IPS-20b (cell line): ENCODE measurements at regions not wholly inside any gene's neighbourhood (a gene's known extent, or its start where the extent isn't known, plus 50 kb on each side); places are given as distances from the start of the nearest gene placed in this dataset.
"Not testable (repeated sequence)": the region's sequence is repeated elsewhere in the genome, so short reads cannot be mapped to it uniquely, and the experiment has no call there.

Experiments used
- H3K27ac ChIP-seq: one replicate; pipeline ENCODE4 v1.5.1; 2013; ENCODE audit warnings: low read length
- H3K27me3 ChIP-seq: 2 replicates; pipeline ENCODE4 v1.6.1; 2013; ENCODE audit warnings: mild to moderate bottlenecking, low read length, inconsistent platforms; ENCODE audit not compliant: insufficient read depth
- H3K36me3 ChIP-seq: 2 replicates; pipeline ENCODE4 v1.6.1; 2013; ENCODE audit warnings: low read depth, mild to moderate bottlenecking, inconsistent platforms, low read length, moderate library complexity; ENCODE audit not compliant: insufficient read depth
- H3K4me1 ChIP-seq: 2 replicates; pipeline ENCODE4 v1.6.1; 2013; ENCODE audit warnings: mild to moderate bottlenecking, control low read depth, inconsistent platforms, low read length, moderate library complexity; ENCODE audit not compliant: insufficient read depth
- H3K4me3 ChIP-seq: 2 replicates; pipeline ENCODE4 v1.5.1; 2013; ENCODE audit warnings: mild to moderate bottlenecking, low read length, inconsistent platforms
- H3K9ac ChIP-seq: 2 replicates; pipeline ENCODE4 v1.6.1; 2013; ENCODE audit warnings: low read depth, mild to moderate bottlenecking, inconsistent platforms, low read length, moderate library complexity
- H3K9me3 ChIP-seq: 2 replicates; pipeline ENCODE4 v1.6.1; 2013; ENCODE audit warnings: mild to moderate bottlenecking, low read depth, low read length, inconsistent platforms; ENCODE audit not compliant: insufficient read depth

DNA sequence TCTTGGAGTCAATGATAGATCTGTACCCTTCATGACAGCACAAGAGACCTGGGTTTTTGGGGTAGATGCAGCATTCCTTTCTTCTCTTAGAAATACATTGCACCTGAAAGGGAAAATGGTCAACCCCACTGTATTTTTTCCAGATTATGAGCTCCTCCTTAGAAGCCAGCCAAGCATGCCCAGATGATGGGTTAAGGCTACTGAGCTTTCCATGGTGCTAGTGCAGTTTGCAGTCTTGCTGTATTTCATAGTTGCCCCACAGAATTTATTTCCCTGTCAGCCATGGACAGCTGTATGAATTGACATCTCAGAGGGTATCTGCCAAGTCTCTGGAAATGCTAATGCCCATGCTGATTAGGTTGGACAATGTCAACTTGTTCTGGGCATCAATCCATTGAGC is 73.7 kb upstream of the H2AZ1 start:
- Histone ChIP-seq H3K4me1 (peaks cover 5% of the 10 kb centered on the region; the same call in 1 of the 2 replicates), H3K36me3 (no peaks in the 10 kb centered on the region), H3K4me3 (no peak overlapping the region), H3K27me3 (no peaks in the 10 kb centered on the region), H3K27ac (no peak overlapping the region), H3K9ac (no peak overlapping the region), H3K9me3 (no peaks in the 10 kb centered on the region)

GRCh38 chr4:100022792-100023222 is 72.7 kb upstream of the H2AZ1 start:
- H3K27ac ChIP-seq = no peak overlapping the region
- no peaks in the 10 kb centered on the region for H3K27me3 ChIP-seq
- no peak overlapping the region for H3K9ac ChIP-seq
- no peaks in the 10 kb centered on the region for H3K9me3 ChIP-seq
- H3K4me3 ChIP-seq = no peak overlapping the region
- peaks cover 5% of the 10 kb centered on the region; the same call in 1 of the 2 replicates for H3K4me1 ChIP-seq
- H3K36me3 ChIP-seq = no peaks in the 10 kb centered on the region

DNA sequence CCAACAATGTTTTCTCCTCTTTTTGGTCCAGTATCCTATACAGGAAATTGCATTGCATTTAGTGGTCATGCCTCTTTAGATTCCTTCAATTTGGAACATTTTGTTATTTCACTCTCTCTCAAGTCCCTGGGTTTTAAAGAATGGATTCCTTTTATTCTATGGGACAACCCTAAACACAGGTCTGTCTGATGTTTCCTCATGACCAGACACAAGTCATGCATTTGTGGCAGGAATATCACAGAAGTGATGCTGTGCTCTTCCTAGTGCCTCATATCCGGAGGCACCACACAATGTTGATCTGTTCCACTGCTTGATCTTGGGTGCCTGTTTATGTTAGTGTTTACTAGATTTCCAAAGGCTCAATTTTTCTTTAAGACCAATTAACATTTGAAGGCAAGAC is 69.7 kb upstream of the H2AZ1 start:
- Histone ChIP-seq H3K4me3 (no peak overlapping the region), H3K9ac (no peak overlapping the region), H3K4me1 (peaks cover 5% of the 10 kb centered on the region; the same call in 1 of the 2 replicates), H3K9me3 (no peaks in the 10 kb centered on the region), H3K27me3 (no peaks in the 10 kb centered on the region), H3K36me3 (no peaks in the 10 kb centered on the region), H3K27ac (no peak overlapping the region)

DNA sequence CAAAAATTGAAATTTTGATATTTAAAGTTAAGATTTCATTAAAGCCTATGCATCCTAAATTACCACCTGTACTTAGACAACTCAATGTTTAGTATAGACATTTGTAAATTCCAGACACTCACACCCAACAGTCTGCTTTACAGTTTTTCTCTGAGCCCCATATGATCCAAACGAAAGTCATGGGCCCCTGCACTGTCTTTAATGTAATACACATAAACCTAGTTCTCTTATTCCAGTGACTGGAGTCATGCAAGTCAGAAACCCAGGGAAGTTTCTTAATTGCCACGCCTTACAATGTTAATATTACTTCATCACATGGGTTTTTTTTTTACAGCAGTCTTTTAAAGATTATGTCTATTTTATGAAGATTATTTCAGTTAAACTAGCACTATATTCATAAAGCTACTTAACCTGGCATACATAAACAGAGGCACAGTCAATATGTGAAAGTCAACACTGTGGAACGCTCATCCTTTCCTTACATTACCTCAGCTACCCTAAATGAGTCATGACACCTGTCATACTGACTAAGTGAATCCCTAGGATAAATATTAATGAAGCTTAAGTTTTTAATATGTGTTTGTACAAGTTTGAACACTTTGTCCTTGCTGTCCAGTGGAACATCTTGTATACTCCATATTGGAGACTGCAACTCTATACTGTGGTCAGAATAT is 67.7 kb upstream of the H2AZ1 start:
- H3K9me3 ChIP-seq = no peaks in the 10 kb centered on the region
- H3K36me3 ChIP-seq = no peaks in the 10 kb centered on the region
- H3K4me3 ChIP-seq = no peak overlapping the region
- H3K27ac ChIP-seq = no peak overlapping the region
- peaks cover 3% of the 10 kb centered on the region; the same call in 1 of the 2 replicates for H3K4me1 ChIP-seq
- H3K9ac ChIP-seq = no peak overlapping the region
- no peaks in the 10 kb centered on the region for H3K27me3 ChIP-seq

GRCh38 chr4:100016191-100016590 is 66.1 kb upstream of the H2AZ1 start:
- no peaks in the 10 kb centered on the region for H3K27me3 ChIP-seq
- no peaks in the 10 kb centered on the region for H3K9me3 ChIP-seq
- H3K4me3 ChIP-seq = no peak overlapping the region
- H3K4me1 ChIP-seq = no peaks in the 10 kb centered on the region
- no peaks in the 10 kb centered on the region for H3K36me3 ChIP-seq
- no peak overlapping the region for H3K9ac ChIP-seq
- H3K27ac ChIP-seq = no peak overlapping the region

GRCh38 chr4:100014616-100015015 is 64.5 kb upstream of the H2AZ1 start:
- no peaks in the 10 kb centered on the region for H3K27me3 ChIP-seq
- no peaks in the 10 kb centered on the region for H3K36me3 ChIP-seq
- no peaks in the 10 kb centered on the region for H3K9me3 ChIP-seq
- no peak overlapping the region for H3K4me3 ChIP-seq
- no peak overlapping the region for H3K9ac ChIP-seq
- H3K4me1 ChIP-seq = no peaks in the 10 kb centered on the region
- no peak overlapping the region for H3K27ac ChIP-seq

DNA sequence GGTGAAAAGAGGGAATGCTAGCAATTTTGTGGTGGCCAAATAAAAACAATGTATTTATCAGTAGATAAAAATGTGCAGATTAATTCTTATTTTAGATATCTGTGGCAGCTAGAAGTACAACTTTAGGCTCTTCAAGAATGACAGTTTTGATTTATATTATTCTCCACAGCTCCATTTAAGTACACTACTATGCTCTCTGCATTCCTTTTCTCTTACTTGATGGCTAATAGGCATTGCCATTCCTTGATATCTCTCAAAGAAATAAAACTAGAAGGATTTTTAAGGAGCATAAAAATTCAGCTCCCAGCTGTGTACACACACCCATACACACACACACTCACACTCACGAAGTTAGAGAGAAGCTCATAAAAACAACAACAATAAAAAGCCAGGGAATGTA is 59.4 kb upstream of the H2AZ1 start:
- Histone ChIP-seq H3K4me1 (no peaks in the 10 kb centered on the region; the same call in 1 of the 2 replicates), H3K36me3 (no peaks in the 10 kb centered on the region), H3K4me3 (no peak overlapping the region), H3K27ac (no peak overlapping the region), H3K9ac (no peak overlapping the region), H3K27me3 (no peaks in the 10 kb centered on the region), H3K9me3 (peaks cover 5% of the 10 kb centered on the region)

DNA sequence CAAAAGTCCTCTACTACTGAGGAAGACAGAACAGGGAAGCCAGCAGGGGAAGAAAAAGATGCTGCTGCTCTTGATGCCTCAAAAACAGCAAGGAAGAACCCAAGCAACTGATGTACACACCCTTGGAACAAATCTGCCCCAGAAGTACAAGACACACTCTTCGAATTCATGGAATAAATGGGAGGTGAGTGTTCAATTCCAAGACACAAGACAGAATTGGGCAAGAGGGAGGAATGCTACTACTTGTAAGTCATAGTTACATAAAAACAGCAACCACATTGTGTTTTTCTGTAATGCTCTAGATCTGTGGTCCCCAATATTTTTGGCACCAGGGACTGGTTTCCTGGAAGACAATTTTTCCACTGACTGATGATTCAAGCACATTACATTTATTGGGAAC is 58.0 kb upstream of the H2AZ1 start:
- Histone ChIP-seq H3K27me3 (no peaks in the 10 kb centered on the region), H3K4me1 (no peaks in the 10 kb centered on the region; the same call in 1 of the 2 replicates), H3K4me3 (no peak overlapping the region), H3K9me3 (peaks cover 5% of the 10 kb centered on the region), H3K27ac (no peak overlapping the region), H3K36me3 (no peaks in the 10 kb centered on the region), H3K9ac (no peak overlapping the region)

DNA sequence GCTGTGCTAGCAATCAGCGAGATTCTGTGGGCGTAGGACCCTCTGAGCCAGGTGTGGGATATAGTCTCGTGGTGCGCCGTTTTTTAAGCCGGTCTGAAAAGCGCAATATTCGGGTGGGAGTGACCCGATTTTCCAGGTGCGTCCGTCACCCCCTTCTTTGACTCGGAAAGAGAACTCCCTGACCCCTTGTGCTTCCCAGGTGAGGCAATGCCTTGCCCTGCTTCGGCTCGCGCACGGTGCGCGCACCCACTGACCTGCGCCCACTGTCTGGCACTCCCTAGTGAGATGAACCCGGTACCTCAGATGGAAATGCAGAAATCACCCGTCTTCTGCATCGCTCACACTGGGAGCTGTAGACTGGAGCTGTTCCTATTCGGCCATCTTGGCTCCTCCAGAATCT is 56.1 kb upstream of the H2AZ1 start:
- H3K27me3 ChIP-seq, H3K4me1 ChIP-seq, H3K4me3 ChIP-seq, H3K36me3 ChIP-seq, H3K9ac ChIP-seq, H3K9me3 ChIP-seq, H3K27ac ChIP-seq: not testable (repeated sequence)
